ENCODE measurements at regions not wholly inside any gene's neighbourhood (a gene's known extent, or its start where the extent isn't known, plus 50 kb on each side); places are given as distances from the start of the nearest gene placed in this dataset.

- peaks cover 0 to 3% of the 10 kb centered on the region in 2 experiments; a peak in 1 of 4 replicates for H3K79me2 ChIP-seq (ENCODE audit: control insufficient read depth in 1 of 2, insufficient read depth in 2 of 2, low read length in 2 of 2)
- no peak overlapping the region for H2BK15ac ChIP-seq (ENCODE audit: low read length)
- no peaks in the 10 kb centered on the region for H3K9me3 ChIP-seq (ENCODE audit: insufficient read depth in 2 of 2, low read depth in 1 of 2, low read length in 1 of 2)
- no peak overlapping the region for H3K23ac ChIP-seq (ENCODE audit: insufficient read length)
- peaks cover 3 to 4% of the 10 kb centered on the region in 2 experiments for H4K20me1 ChIP-seq (replicated peaks in 1 of 2; ENCODE audit: control insufficient read depth in 1 of 2, insufficient read depth in 2 of 2, low read length in 2 of 2)
- H3K23me2 ChIP-seq (ENCODE audit: low read depth, low read length) = no peaks in the 10 kb centered on the region
- no peak overlapping the region for H4K5ac ChIP-seq (ENCODE audit: insufficient read length, low read depth, low read length)
- 90% methylated on average over 6 of the region's 6 CpGs; no CpG with 5 or more reads in 1 of the 2 experiments for WGBS, 2 experiments (ENCODE audit: extremely low coverage in 1 of 2, insufficient coverage in 1 of 2, insufficient read length in 1 of 2, insufficient replicate concordance in 2 of 2, low coverage in 1 of 2, low lambda C conversion rate in 2 of 2, missing lambda C conversion rate in 1 of 2)
- H2BK12ac ChIP-seq (ENCODE audit: low read depth, low read length) = no peak overlapping the region
- H3K36me3 ChIP-seq (ENCODE audit: control insufficient read depth in 2 of 4, insufficient read depth in 4 of 4, low read length in 3 of 4) = no peaks in the 10 kb centered on the region
- POLR2A ChIA-PET (ENCODE audit: partially characterized antibody) = no interaction called here
- H2BK120ac ChIP-seq (replicated peaks; ENCODE audit: low read depth, low read length) = no peak overlapping the region
- no peak overlapping the region for H2BK20ac ChIP-seq (ENCODE audit: low read length)
- no peak overlapping the region for H3K27ac ChIP-seq (ENCODE audit: low read depth, low read length)
- H3K27me3 ChIP-seq (replicated peaks in 1 of 4; ENCODE audit: control insufficient read depth in 3 of 4, extremely low read depth in 1 of 4, insufficient read depth in 3 of 4, low read length in 3 of 4) = no peaks in the 10 kb centered on the region
- no peak overlapping the region for H3K4ac ChIP-seq (replicated peaks; ENCODE audit: insufficient read length, low read depth, low read length)
- H3K4me2 ChIP-seq (ENCODE audit: insufficient read depth in 1 of 2, low read depth in 2 of 2, low read length in 2 of 2) = no peak overlapping the region
- CTCF ChIA-PET (ENCODE audit: partially characterized antibody) = interaction anchor here (1.1 to 1.7 kb wide), 3 partner anchors 42 to 465 kb away, joined by 3 to 5 read pairs (median 4); no protein-coding TSS in a partner anchor
- FAIRE-seq = no peak
- H3K14ac ChIP-seq (ENCODE audit: insufficient read length) = no peak overlapping the region
- no peak overlapping the region for H3K56ac ChIP-seq (replicated peaks; ENCODE audit: insufficient read length, low read depth, low read length)
- H4K91ac ChIP-seq (replicated peaks; ENCODE audit: insufficient read length, low read length) = no peak overlapping the region
- no peak overlapping the region for H3K9ac ChIP-seq (replicated peaks in 1 of 4; ENCODE audit: extremely low read depth in 1 of 4, low read depth in 3 of 4, low read length in 3 of 4)
- H3K4me3 ChIP-seq (ENCODE audit: extremely low read depth in 1 of 4, insufficient read depth in 2 of 4, low read depth in 3 of 4, low read length in 4 of 4) = no peak overlapping the region
- no peak overlapping the region for H4K8ac ChIP-seq (ENCODE audit: extremely low read depth, insufficient read depth, low read length)
- H2BK5ac ChIP-seq (ENCODE audit: low read depth, low read length) = no peak overlapping the region
- no peak overlapping the region for H2AFZ ChIP-seq (ENCODE audit: low read length)
- no peak overlapping the region for H2AK5ac ChIP-seq (ENCODE audit: low read depth, low read length)
- no peak overlapping the region for H3K18ac ChIP-seq (ENCODE audit: extremely low read depth, low read length)
- H3K4me1 ChIP-seq (replicated peaks in 1 of 4; ENCODE audit: control insufficient read depth in 3 of 4, insufficient read depth in 4 of 4, low read length in 3 of 4) = peaks cover 0 to 16% (median under 1%) of the 10 kb centered on the region in 4 experiments; a peak in 5 of 7 replicates
- no peak for DNase-seq (ENCODE audit: low read depth in 1 of 2, low spot score in 2 of 2)
- peaks cover 3% of the 10 kb centered on the region for H3K79me1 ChIP-seq (ENCODE audit: low read depth, low read length)
- TF ChIP-seq CHD1 (IDR thresholded peaks at IDR 0.05; ENCODE audit: low read depth, low read length) (no peak), TBP (IDR thresholded peaks at IDR 0.05; ENCODE audit: low read depth, low read length) (no peak), E2F6 (IDR thresholded peaks at IDR 0.05) (no peak), POU5F1 (IDR thresholded peaks at IDR 0.05; ENCODE audit: low read depth, low read length) (no peak), SP4 (IDR thresholded peaks at IDR 0.05; ENCODE audit: low read length) (no peak), NRF1 (IDR thresholded peaks at IDR 0.05; ENCODE audit: low read depth, low read length) (no peak), JUN (IDR thresholded peaks at IDR 0.05; ENCODE audit: low read depth, low read length) (no peak), SIN3A (conservative IDR thresholded peaks at IDR 0.05 in 1 of 2, IDR thresholded peaks at IDR 0.05 in 1 of 2; ENCODE audit: low read depth in 1 of 2, low read length in 2 of 2) (no peak), CEBPB (IDR thresholded peaks at IDR 0.05; ENCODE audit: low read depth, low read length) (no peak), FOSL1 (IDR thresholded peaks at IDR 0.05; ENCODE audit: insufficient read depth, low read depth, low read length) (no peak), RAD21 (IDR thresholded peaks at IDR 0.05 in 1 of 2, conservative IDR thresholded peaks at IDR 0.05 in 1 of 2; ENCODE audit: low read depth in 2 of 2, low read length in 2 of 2) (no peak), TEAD4 (IDR thresholded peaks at IDR 0.05; ENCODE audit: low read depth, low read length) (no peak)
These were observed 81.5 kb upstream of the NHSL1 start for GRCh38 chr6:138580801-138581200.
